ENCODE measurements at regions not wholly inside any gene's neighbourhood (a gene's known extent, or its start where the extent isn't known, plus 50 kb on each side); places are given as distances from the start of the nearest gene placed in this dataset.
"Not testable (repeated sequence)": the region's sequence is repeated elsewhere in the genome, so short reads cannot be mapped to it uniquely, and the experiment has no call there.

- DNase-seq (ENCODE audit: low read depth) = not testable (repeated sequence)
Observed at GRCh38 chr4:135447598-135447997, 1246.0 kb upstream of the PABPC4L start.

DNA sequence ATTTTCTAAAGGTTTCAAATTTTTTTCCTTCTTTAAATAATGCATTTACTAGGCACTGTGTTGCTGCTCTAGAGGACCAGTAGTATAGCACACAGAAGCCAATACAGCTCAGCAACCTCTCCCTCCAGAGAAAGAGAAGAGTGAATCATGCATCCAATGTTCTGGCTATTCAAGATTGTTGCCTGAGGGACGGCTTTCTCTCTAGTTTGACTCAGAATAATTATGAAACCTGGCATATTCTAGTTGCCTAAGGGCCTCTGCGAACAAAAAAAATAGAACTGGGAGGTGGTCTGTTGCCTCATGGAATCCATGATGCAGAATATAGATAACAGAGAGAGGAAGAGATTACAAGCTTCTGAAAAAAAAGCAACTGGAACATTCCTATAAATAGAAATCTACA, 1233.3 kb upstream of the PABPC4L start:
- DNase-seq (ENCODE audit: low read depth) = peak; percentile 62

DNA sequence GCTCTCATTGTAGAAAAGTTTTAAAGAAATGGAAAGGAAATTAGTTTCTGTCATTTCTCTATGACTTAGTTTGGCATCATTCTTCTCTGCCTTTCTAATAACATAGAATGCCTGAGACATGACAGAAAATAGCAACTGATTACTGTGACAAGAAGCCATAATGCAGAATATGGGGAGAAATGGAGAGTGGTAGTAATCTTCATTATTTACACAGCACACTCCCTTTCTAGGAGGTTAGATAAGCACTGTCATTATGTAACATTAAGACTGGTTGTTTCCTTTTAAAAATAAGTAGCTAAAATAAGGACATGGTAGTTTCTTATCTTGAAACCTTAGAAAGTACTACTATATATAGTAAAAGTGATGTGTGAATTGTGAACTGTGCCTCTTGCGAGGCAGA, 1227.9 kb upstream of the PABPC4L start:
- no peak for DNase-seq (ENCODE audit: low read depth)

DNA sequence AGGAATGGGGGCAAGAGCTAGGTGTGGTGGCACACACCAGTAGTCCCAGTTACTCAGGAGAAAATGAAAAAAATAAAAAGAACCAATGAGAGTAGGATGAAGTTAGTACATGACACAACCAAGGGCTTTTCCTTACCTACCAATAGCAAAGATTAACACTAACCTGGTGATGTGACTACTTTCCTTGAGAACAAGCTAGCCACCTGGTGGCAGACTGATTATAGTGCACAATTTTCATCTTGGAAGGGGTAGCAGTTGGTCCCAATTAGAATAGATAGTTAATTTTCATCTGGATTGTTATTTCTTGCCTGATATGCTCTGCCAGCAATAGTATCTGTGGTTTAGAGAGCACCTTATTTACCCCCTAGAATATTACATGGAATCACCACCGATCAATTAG, 1216.8 kb upstream of the PABPC4L start:
- peak; percentile 36 for DNase-seq (ENCODE audit: low read depth)

GRCh38 chr4:135412213-135412612, 1210.6 kb upstream of the PABPC4L start:
- DNase-seq (ENCODE audit: low read depth) = no peak

DNA sequence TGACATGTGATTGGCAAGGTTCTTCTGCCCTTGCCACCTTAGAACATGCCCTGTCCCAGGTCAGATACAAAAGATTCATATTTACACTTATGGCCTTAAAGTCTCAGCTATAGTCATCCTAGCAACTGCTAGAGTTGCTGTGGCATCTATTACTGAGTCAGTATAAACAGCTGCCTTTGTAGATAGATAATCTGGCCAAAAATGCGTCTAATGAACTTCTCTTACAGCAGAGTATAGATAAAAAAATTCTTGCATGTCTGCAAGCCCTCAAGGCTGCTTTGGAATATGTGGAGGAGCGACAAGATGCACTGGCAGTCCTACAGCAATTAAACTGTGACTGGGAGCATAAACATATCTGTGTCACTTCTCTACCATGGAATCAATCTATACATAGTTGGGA, 1209.7 kb upstream of the PABPC4L start:
- DNase-seq (ENCODE audit: low read depth) = no peak

- not testable (repeated sequence) for DNase-seq (ENCODE audit: low read depth)
Observed at GRCh38 chr4:135409261-135409660, 1207.7 kb upstream of the PABPC4L start.

DNA sequence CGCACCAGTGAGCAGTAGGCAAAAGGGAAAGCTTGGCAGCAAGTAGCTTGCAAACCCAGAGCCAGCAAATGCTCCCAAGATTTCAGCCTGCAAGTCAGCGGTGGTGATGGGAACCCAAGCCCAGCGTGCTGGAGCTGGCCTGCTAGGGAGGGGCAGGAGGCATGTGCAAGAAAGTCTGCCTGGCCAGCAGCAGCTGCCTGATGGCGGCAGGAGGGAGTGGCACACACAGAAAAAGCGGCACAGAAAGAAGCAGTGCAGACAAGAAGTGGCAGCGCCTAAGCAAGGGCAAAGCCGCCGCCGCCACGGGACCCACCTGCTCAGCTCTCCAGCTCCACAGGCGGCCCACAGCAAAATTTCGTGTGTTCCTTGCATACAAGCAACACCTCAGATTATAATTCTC, 1206.5 kb upstream of the PABPC4L start:
- no peak for DNase-seq (ENCODE audit: low read depth)

GRCh38 chr4:135406597-135406996, 1205.0 kb upstream of the PABPC4L start:
- DNase-seq (ENCODE audit: low read depth) = not testable (repeated sequence)

GRCh38 chr4:135385830-135386581, 1184.4 kb upstream of the PABPC4L start:
- no peak for DNase-seq (ENCODE audit: low read depth)

DNA sequence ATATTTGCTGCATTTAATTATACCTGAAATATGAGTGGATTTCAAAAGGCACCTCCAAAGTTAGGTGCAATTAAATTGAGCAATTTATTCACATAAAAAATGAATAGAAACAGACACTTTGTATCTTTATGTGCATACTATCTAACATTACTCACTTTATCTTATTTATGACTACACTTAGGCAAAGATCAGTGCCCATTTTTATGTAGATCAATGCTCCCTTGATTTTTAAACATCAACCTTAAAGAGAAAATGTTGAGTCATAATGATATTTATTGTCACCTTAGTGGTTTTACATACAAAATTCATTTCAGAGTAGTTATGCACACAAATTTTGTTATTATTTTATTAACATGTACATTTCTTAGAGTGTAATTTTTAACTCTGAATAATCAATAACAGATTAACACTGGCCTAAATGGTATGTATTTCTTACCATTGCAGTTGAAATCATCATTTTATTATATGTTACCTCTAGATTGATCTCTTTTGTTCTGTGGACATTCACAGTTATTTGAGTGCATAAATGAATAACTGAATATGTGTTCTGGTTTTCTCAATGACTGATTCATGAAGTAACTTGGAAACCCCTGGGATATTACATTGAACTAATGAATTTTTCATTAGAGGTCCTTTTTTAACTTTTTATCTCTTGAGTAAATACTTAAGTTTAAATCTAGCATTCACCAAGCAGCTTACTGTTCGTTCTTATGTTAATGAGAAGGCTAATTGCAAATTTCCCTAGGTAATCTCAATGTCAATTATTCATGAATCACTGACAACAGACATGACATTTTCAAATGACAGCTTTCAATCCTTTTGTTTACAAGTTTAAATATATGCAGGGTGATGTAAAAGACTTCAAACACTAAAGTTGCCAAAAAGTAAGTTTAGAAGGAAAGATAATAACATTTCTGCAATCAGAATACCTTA, 1182.0 kb upstream of the PABPC4L start:
- no peak for DNase-seq (ENCODE audit: low read depth)

- peak; percentile 7 for DNase-seq (ENCODE audit: low read depth)
Observed at GRCh38 chr4:135382280-135382959, 1180.8 kb upstream of the PABPC4L start.

- DNase-seq (ENCODE audit: low read depth) = no peak
Observed at GRCh38 chr4:135372131-135372530, 1170.5 kb upstream of the PABPC4L start.

DNA sequence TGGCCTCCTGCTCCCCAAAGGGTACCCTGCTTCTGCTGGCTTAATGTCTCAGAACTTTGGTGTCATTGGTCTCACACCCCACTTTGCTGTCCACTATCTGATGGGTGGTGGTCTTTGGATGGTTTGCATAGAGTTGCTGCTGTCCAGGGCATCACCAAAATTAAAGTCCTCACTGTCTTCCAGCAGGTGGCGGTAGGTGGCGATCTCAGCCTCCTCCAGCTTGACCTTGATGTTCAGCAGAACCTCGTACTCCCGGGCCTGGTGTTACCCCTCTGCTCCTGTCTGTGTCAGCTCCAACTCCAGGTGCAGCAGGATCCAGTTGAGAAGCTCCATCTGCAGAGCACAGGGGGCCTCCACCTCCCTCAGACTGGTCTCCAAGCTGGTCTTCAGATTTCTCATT, 1169.5 kb upstream of the PABPC4L start:
- no peak for DNase-seq (ENCODE audit: low read depth)

DNA sequence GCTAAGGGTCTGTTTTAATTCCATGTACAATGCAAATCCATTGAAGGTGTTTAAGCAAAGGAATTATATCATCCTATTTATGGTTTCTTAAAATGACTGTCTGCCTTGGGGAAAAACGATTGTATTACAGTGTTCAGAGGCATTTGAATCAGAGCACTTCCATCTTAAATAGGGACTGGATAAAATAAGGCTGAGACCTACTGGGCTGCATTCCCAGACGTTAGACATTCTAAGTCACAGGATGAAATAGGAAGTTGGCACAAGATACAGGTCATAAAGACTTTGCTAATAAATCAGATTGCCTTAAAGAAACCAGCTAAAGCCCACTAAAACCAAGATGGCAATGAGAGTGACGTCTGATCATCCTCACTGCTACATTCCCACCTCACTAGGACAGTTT, 1167.2 kb upstream of the PABPC4L start:
- DNase-seq (ENCODE audit: low read depth) = peak; percentile 4

GRCh38 chr4:135365065-135365464, 1163.5 kb upstream of the PABPC4L start:
- peak; percentile 74 for DNase-seq (ENCODE audit: low read depth)

GRCh38 chr4:135359128-135359527, 1157.5 kb upstream of the PABPC4L start:
- DNase-seq (ENCODE audit: low read depth) = no peak

DNA sequence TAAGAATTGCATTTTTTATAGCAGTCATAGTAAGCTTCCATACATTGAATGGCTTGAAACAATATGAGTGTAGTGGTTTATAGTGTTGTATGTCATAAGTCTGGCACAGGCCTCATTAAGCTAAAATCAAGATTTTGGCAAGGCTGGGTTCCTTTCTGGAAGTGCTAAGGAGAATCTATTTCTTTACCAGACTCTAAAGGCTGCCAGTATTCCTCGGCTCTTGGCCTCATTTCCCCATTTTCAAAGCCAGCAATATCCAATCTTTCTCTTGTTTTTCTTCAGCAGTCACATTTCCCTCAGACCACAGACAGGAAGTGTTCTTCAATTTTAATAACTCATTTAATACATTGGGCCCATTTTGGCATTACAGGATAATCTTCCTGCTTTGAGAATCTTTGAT, 1155.5 kb upstream of the PABPC4L start:
- no peak for DNase-seq (ENCODE audit: low read depth)

DNA sequence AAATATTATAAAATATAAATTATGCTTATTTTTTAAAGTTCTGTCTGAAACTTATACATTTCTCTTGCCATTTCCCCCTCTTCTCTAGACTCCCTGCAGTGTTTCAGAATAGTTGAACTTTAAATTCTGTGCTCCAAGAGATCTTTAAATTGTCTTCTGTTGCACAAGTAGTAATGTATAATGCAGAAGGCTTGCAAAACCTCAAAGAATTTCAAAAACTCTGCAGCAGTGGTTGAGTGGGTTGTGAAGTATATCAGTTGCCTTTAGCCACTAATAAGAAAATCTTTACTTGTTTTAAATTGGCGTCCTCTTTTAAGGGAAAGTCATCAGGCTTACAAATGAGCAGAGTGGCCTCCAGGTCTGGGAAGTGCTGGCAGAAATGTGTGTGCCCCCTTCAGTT, 1153.3 kb upstream of the PABPC4L start:
- no peak for DNase-seq (ENCODE audit: low read depth)

DNA sequence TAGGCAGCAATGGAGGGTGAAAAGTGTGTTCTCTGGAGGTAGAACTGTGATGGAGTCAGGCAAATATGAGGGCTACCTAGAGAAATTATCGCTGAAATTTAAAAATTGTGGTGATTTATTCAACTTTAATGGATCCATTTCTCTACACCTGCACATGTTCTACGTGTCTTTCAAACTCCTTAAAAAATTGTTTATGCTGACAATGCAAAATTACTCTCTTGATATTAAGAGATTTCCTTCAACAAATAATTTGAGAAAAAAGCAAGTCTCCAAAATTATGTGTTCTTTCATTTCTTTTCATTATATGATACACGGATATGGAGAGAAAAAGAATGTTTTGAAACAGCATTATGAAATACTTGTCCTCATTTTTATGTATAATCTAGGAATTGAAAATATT, 1151.4 kb upstream of the PABPC4L start:
- DNase-seq (ENCODE audit: low read depth) = no peak

DNA sequence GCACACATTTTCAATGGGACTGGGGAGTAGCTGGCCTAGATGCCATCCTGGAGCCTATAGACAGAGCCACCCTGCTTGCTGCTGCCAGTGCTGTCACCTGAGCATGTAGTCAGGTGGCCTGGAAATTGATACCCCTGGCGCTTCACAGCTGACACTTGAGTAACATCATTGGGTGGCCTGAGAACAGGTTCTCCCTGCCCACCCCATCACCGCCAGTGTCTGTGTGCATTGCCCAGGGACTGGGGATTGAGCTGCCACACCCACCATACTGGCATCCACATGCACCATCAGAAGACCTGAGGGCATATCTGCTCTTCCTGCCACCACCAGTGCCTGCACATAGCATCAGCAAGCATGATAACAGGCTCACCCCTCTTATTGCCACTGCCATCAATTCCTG, 1142.9 kb upstream of the PABPC4L start:
- DNase-seq (ENCODE audit: low read depth) = no peak

DNA sequence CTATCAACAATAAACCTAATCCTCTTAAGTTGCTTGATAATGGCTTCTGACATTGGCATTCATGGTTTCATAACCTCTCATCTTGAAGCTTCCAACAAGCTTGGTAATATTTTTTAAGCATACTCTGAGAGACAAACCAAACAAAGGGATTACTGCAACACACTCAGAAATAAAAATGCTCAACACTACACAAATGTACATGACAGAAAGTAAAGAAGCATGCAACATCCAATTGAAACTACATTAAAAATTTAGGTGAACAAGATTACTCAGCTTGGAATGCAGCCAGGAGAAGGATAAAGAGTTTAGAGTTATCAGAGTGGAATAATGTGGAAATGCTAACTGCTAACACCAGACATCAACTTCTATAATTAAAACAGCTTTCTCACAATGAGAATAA, 1136.6 kb upstream of the PABPC4L start:
- DNase-seq (ENCODE audit: low read depth) = no peak

- no peak for DNase-seq (ENCODE audit: low read depth)
Observed at GRCh38 chr4:135325264-135325663, 1123.7 kb upstream of the PABPC4L start.
